Thymus (tissue), 11 donors: ENCODE measurements at regions not wholly inside any gene's neighbourhood (a gene's known extent, or its start where the extent isn't known, plus 50 kb on each side); places are given as distances from the start of the nearest gene placed in this dataset.
"Not testable (repeated sequence)": the region's sequence is repeated elsewhere in the genome, so short reads cannot be mapped to it uniquely, and the experiment has no call there.

Experiments
- DNase-seq, 9 donors: peaks; one replicate each; pipeline ENCODE4 v3.0.0-alpha.2; 2013; ENCODE audit warnings: low spot score in 9 of 9, low read depth in 6 of 9, missing footprints in 1 of 9
- H3K27ac ChIP-seq, 2 donors: one replicate each; pipeline ENCODE4 v1.5.1; 2013; ENCODE audit warnings: control low read depth in 1 of 2, low read depth in 1 of 2, low read length in 1 of 2, mild to moderate bottlenecking in 1 of 2, moderate library complexity in 1 of 2
- H3K27me3 ChIP-seq, 2 donors: one replicate each; pipeline ENCODE4 v1.5.1; 2013; ENCODE audit warnings: low read length in 1 of 2; ENCODE audit not compliant: control insufficient read depth in 2 of 2, insufficient read depth in 1 of 2
- H3K36me3 ChIP-seq, 2 donors: one replicate each; pipeline ENCODE4 v1.5.1; 2013; ENCODE audit warnings: low read length in 1 of 2, mild to moderate bottlenecking in 1 of 2, moderate library complexity in 1 of 2; ENCODE audit not compliant: control insufficient read depth in 2 of 2, insufficient read depth in 2 of 2
- H3K4me1 ChIP-seq, 2 donors: one replicate each; pipeline ENCODE4 v1.5.1; 2013; ENCODE audit warnings: low read length in 2 of 2; ENCODE audit not compliant: control insufficient read depth in 2 of 2, insufficient read depth in 2 of 2
- H3K4me3 ChIP-seq, 2 donors: one replicate each; pipeline ENCODE4 v1.5.1; 2013; ENCODE audit warnings: low read length in 2 of 2, control low read depth in 1 of 2, mild to moderate bottlenecking in 1 of 2
- H3K9me3 ChIP-seq, 2 donors: one replicate each; pipeline ENCODE4 v1.5.1; 2013; ENCODE audit warnings: low read length in 1 of 2, mild to moderate bottlenecking in 1 of 2; ENCODE audit not compliant: control insufficient read depth in 2 of 2, insufficient read depth in 1 of 2
- WGBS: extraction: QIAGEN DNeasy Blood & Tissue Kit; methylation state at CpG from one replicate; pipeline ENCODE4 v1.1.7; 2013; 5-methylcytosine and 5-hydroxymethylcytosine counted together
- donor health status: healthy.

DNA sequence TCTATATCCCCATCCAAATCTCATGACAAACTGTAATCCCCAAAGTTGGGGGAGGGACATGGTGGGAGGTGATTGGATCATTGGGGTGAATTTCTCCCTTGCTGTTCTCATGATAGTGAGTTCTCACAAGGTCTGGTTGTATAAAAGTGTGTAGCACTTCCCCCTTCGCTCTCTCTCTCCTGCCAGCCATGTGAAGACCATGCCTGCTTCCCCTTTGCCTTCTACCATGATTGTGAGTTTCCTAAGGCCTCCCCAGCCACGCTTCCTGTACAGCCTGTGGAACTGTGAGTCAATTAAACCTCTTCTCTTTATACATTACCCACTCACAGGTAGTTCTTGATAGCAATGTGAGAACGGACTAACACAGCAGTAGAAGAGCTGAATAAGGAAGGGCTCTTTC lies 62.6 kb upstream of the VASH1 start:
- no peaks in the 10 kb centered on the region for H3K4me1 ChIP-seq
- H3K9me3 ChIP-seq = no peaks in the 10 kb centered on the region
- H3K27me3 ChIP-seq = no peaks in the 10 kb centered on the region
- no peaks in the 10 kb centered on the region for H3K36me3 ChIP-seq
- no peak for DNase-seq
- no peak overlapping the region for H3K27ac ChIP-seq
- 84% methylated on average over 3 of the region's 3 CpGs for WGBS
- H3K4me3 ChIP-seq = no peak overlapping the region

DNA sequence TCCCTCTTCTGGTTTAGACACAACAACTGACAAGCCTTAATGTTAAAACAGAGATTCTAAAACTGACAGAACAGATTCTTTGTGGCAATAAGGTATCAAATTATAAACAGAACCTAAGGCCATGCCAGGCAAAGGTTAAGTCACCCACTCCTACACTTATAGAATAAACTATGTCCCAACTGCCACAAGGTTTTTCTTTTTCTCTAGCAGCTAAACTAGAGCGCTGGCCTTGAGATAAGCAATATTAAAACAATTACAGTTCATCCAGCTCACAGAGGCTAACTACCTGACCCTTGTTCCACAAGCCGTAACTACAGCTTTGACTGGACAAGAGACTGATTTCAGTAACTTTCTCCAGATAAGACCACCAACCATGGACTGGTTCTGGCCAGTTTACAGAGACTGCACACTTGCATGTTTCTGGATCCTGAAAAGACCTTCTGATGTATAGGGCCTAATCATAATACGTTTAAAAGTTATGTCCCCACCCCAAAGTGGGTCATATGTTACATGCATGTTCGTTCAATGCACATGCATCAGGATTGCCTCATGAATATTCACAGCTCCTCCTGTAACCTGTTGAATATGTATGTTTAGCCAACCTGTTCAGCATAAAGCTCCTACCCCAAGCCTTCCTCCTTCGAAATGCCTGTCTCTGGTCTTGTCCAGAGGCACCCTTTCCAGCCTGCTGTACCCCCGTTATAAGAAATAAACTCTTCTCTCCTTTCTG lies 61.9 kb upstream of the VASH1 start:
- WGBS = 85% methylated on average over 6 of the region's 6 CpGs
- Histone ChIP-seq H3K27me3 (no peaks in the 10 kb centered on the region), H3K36me3 (no peaks in the 10 kb centered on the region), H3K9me3 (no peaks in the 10 kb centered on the region), H3K27ac (no peak overlapping the region), H3K4me1 (no peaks in the 10 kb centered on the region), H3K4me3 (no peak overlapping the region)
- no peak for DNase-seq

DNA sequence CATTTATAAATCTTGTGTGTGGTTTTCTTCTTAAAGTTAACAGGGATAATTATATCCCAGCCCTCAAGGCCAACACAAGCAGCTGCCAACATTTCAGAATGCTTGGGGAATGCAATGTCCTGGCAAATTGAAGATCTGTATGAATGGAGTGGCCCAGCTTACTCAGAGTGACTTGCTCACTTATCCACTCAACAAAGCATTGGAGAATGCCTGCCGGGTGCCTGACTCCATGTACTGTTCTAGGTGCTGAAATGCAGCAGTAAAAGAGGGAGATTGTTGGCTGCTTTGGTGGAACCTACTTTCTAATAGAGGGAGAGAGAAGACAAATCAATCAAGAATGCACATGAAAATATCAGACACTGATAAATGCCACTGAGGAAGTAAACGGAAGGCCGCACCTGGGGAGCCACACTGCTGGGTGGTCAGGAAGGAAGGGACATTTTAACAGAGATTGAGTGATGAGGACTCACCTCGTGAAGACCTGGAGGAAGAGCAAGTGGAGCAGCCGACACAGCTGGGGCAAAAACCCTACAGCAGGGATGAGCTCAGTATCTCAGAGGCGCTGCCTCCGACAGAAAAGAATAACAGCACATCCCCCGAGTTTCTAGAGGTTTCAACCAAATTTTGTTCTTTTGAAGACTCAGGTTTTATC lies 61.2 kb upstream of the VASH1 start:
- Histone ChIP-seq H3K4me1 (no peaks in the 10 kb centered on the region), H3K9me3 (no peaks in the 10 kb centered on the region), H3K36me3 (no peaks in the 10 kb centered on the region), H3K27me3 (no peaks in the 10 kb centered on the region), H3K27ac (no peak overlapping the region), H3K4me3 (no peak overlapping the region)
- DNase-seq = no peak
- WGBS = 97% methylated on average over 8 of the region's 8 CpGs

DNA sequence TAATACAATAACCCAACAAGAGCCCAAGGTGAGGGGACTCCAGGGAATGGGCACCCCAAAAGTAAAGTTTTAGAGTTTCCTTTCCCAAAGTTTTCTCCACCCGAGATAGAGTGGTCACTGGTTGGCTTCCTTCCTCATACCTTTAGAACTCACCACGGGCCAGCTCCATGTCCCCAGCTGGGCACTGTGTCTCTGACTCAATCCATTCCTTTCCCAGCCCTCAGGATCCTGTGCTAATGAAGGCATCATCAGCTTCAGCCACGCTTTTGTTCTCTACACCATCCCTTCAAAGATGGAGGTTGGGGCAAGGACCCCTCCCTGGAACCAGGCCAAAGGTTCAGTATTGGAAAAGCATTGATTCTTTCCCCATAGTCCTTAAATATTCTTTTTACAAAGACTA lies 59.8 kb upstream of the VASH1 start:
- Histone ChIP-seq H3K27ac (no peak overlapping the region), H3K27me3 (no peaks in the 10 kb centered on the region), H3K4me1 (no peaks in the 10 kb centered on the region), H3K4me3 (no peak overlapping the region), H3K9me3 (no peaks in the 10 kb centered on the region), H3K36me3 (no peaks in the 10 kb centered on the region)
- DNase-seq = no peak
- 93% methylated on average over 3 of the region's 3 CpGs for WGBS

- 91% methylated on average over 3 of the region's 3 CpGs for WGBS
- DNase-seq = no peak
- Histone ChIP-seq H3K4me1 (no peaks in the 10 kb centered on the region), H3K27ac (no peak overlapping the region), H3K9me3 (no peaks in the 10 kb centered on the region), H3K27me3 (no peaks in the 10 kb centered on the region), H3K36me3 (no peaks in the 10 kb centered on the region), H3K4me3 (no peak overlapping the region)
Observed at GRCh38 chr14:76701981-76702380, 59.3 kb upstream of the VASH1 start.

DNA sequence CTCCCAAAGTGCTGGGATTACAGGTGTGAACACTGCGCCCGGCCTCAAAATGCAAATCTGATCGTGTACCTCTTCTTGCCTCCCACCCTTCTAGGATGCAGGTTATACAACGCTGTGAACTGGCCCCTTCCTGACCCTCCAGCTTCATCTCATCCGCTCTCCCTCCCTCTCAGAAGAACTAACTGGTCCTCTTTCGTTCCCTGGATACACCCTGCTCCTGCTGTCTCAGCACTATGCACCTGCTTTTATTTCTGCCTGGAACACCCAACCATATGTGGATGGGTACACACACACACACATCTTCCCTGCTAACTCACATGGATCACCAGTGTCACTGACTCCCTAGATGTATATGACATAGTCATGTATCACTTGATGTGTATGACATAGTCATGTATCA lies 56.1 kb upstream of the VASH1 start:
- Histone ChIP-seq H3K9me3 (no peaks in the 10 kb centered on the region), H3K36me3 (no peaks in the 10 kb centered on the region), H3K4me3 (no peak overlapping the region), H3K27me3 (no peaks in the 10 kb centered on the region), H3K4me1 (no peaks in the 10 kb centered on the region), H3K27ac (no peak overlapping the region)
- no peak for DNase-seq
- WGBS = 95% methylated on average over 6 of the region's 6 CpGs

GRCh38 chr14:76706207-76706606 lies 55.1 kb upstream of the VASH1 start:
- not testable (repeated sequence) for H3K27me3 ChIP-seq, H3K36me3 ChIP-seq, H3K9me3 ChIP-seq, H3K4me3 ChIP-seq, H3K27ac ChIP-seq, H3K4me1 ChIP-seq, DNase-seq
- 93% methylated on average over 2 of the region's 2 CpGs for WGBS

- no peaks in the 10 kb centered on the region for H3K36me3 ChIP-seq
- WGBS = 95% methylated on average over 29 of the region's 29 CpGs
- H3K27me3 ChIP-seq = no peaks in the 10 kb centered on the region
- H3K27ac ChIP-seq = no peak overlapping the region
- H3K4me1 ChIP-seq = no peaks in the 10 kb centered on the region
- no peak overlapping the region for H3K4me3 ChIP-seq
- no peak for DNase-seq
- no peaks in the 10 kb centered on the region for H3K9me3 ChIP-seq
Observed at GRCh38 chr14:76706811-76707210, 54.5 kb upstream of the VASH1 start.

DNA sequence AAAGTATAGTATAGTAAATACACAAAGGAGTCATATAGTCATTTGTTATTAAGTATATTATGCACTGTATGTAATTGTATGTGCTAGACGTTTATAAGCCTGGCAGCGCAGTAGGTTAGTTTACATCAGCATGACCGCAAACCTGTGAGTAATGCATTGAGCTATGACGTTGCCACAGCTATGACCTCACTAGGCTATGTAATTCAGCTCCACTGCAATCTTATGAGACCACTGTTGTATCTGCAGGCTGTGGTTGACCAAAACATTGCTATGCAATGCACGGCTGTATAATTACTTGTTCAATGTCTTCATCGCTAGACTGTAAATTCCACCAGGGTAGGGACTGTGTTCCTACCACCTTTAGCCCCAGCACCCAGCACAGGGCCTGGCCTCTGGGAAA lies 53.2 kb upstream of the VASH1 start:
- DNase-seq = no peak

More for the DNA sequence above, 53.2 kb upstream of the VASH1 start:
- H3K9me3 ChIP-seq = no peaks in the 10 kb centered on the region
- H3K4me3 ChIP-seq = no peak overlapping the region
- H3K4me1 ChIP-seq = no peaks in the 10 kb centered on the region
- H3K27me3 ChIP-seq = no peaks in the 10 kb centered on the region
- WGBS = 93% methylated on average over 6 of the region's 6 CpGs
- H3K36me3 ChIP-seq = no peaks in the 10 kb centered on the region
- H3K27ac ChIP-seq = no peak overlapping the region
